Neuron (in vitro differentiated cells): ENCODE measurements at regions not wholly inside any gene's neighbourhood (a gene's known extent, or its start where the extent isn't known, plus 50 kb on each side); places are given as distances from the start of the nearest gene placed in this dataset.

Experiments
- H2AFZ ChIP-seq: one replicate; pipeline ENCODE4 v1.6.1; 2013; ENCODE audit warnings: low read depth, mild to moderate bottlenecking, inconsistent platforms, low read length, moderate library complexity
- H3K27me3 ChIP-seq: one replicate; pipeline ENCODE4 v1.6.1; 2013; ENCODE audit warnings: low read length; ENCODE audit not compliant: insufficient read depth
- H3K36me3 ChIP-seq: one replicate; pipeline ENCODE4 v1.6.1; 2013; ENCODE audit warnings: low read length; ENCODE audit not compliant: insufficient read depth
- H3K4me1 ChIP-seq: one replicate; pipeline ENCODE4 v1.6.1; 2013; ENCODE audit warnings: low read length; ENCODE audit not compliant: insufficient read depth
- H3K4me3 ChIP-seq: 2 replicates; pipeline ENCODE4 v1.5.1; 2013; ENCODE audit warnings: mild to moderate bottlenecking, low read length, moderate library complexity
- H3K9me3 ChIP-seq: one replicate; pipeline ENCODE4 v1.6.1; 2013; ENCODE audit warnings: low read length

DNA sequence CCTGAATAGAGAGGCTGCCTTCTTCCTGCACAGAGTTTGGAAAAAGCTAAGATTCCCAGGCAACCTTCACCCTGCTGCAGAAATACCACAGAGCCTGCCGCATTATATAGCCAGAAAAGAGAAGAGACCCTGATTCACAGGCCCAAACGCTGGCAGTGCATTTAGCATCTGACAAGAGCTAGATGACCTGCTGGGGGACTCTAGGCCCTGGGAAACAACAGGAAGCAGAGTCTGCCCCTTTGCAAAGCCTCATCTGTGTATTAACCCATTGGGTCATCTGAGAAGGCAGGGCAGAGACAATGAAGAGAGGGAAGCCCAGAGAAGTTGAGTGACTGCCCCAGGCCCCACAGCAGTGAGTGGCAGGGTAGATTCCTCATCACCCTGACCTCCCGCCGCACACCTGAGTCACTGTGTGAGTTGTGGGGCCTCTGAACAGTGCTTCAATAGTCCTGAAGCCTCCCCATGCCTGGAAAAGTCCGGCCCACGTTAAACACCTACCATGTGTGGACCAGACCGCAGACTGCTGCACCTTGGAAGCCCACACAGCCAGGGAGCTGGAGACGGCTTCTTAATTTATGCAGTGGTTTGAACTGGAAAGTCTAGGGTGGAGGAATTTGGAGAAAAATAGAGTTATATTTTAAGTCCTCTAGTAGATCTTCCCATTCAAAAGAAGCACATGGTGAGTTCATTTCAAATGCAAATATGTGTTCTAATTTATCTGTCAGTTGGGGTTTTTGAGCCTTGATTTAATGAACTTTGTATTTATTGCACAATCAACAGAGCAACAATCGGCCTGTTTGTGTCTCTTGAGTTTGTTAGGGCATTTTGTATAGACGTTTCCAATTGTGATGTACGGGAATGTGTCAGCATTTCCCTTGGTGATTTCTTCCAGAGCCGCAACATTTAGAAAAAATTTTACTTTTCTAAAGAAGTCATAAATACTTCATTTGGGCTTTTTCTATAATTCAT, 80.4 kb upstream of the GPR26 start:
- peaks cover 2% of the 10 kb centered on the region for H3K27me3 ChIP-seq

DNA sequence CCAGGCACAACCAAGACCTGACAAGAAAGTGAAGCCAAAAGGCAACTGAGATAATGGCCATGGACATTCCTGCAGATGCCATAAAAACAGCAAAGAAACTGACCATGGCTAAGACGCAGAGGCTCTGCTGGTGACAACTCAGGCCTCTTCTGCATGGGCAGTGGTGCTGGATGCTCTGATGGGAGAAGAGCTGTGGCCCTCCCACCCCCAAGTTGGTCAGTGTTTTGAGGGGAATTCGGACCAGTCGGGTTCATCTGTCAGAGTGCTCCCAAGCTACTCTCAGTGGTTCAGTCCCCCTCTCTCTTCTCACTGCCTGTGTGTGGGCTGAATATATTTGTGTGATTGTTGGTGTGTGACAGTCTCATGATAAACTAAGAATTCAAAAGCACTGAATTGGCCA, 79.0 kb upstream of the GPR26 start:
- H3K9me3 ChIP-seq, result no peaks in the 10 kb centered on the region
- no peak overlapping the region for H3K4me3 ChIP-seq
- H3K4me1 ChIP-seq, result no peaks in the 10 kb centered on the region
- peaks cover 2% of the 10 kb centered on the region for H3K27me3 ChIP-seq
- H2AFZ ChIP-seq, result no peak overlapping the region
- no peaks in the 10 kb centered on the region for H3K36me3 ChIP-seq

More for the DNA sequence above, 80.4 kb upstream of the GPR26 start:
- no peak overlapping the region for H2AFZ ChIP-seq
- no peaks in the 10 kb centered on the region for H3K4me1 ChIP-seq
- no peak overlapping the region for H3K4me3 ChIP-seq
- no peaks in the 10 kb centered on the region for H3K9me3 ChIP-seq
- H3K36me3 ChIP-seq, result no peaks in the 10 kb centered on the region

DNA sequence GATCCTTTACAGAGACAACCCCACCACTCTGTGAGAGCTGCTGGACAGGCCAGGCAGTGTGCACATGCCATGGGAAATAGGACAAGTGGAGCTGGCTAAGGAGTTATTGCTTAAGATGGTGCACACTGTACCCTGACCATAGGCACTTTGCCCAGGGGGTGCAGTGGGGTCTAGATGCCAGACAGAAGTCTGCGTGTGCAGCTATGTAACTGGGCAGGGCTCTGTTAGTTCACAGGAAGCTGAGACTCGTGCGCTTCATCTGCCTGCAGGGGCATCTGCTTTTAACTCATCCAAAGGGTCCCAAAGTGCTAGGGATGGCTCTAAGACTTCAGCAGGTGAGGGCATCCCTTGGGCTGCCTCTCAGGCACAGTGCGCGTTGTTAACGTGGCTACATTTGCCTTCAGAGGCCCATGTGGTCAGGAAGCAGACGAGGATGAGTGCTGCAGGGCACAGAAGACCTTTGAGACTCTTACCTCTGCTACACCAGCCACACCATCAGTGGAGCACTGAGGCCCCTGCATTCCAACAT, 77.7 kb upstream of the GPR26 start:
- Histone ChIP-seq H3K36me3 (no peaks in the 10 kb centered on the region), H3K4me3 (no peak overlapping the region), H3K4me1 (no peaks in the 10 kb centered on the region), H3K9me3 (no peaks in the 10 kb centered on the region), H2AFZ (no peak overlapping the region), H3K27me3 (peaks cover 2% of the 10 kb centered on the region)

DNA sequence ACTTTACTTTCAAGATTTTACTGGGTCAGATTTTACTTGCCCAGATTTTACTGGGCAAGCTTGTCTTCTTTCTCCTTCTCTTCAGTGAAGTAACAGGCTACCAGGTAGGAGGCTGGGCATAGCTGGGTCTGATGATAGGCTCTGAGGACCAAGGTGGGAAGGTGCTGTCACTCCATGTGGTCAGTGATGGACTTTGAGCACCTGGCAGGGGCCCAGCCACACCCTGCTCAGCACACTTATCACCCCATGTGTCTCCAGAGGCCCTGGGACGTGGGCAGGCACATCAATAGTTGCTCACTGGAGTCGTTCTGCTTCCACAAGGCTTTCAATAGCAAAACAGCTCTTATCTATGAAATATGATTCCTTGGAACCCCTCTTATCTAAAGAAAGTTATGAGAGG, 70.5 kb upstream of the GPR26 start:
- Histone ChIP-seq H3K4me3 (no peak overlapping the region), H3K9me3 (no peaks in the 10 kb centered on the region), H3K36me3 (no peaks in the 10 kb centered on the region), H2AFZ (no peak overlapping the region), H3K4me1 (no peaks in the 10 kb centered on the region), H3K27me3 (no peaks in the 10 kb centered on the region)

DNA sequence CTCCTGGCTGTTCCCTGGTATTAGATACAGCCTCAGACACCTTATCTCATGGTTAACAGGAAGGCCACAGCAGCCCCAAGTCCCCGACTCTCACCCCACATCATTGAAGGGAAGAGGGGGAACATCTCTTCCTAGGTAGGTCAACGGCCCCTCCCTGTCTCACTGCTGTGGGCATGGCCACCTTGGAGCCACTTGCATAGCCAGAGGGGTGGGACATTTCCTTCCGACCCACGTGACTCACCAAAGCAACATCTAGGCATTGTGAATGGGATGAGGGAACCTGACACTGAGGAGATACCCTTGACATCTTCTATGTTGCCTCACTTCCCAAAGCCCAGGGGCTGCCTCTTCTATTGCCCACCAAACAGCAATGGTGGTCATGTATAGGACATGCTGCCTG, 68.5 kb upstream of the GPR26 start:
- no peaks in the 10 kb centered on the region for H3K27me3 ChIP-seq
- no peaks in the 10 kb centered on the region for H3K9me3 ChIP-seq
- no peaks in the 10 kb centered on the region for H3K36me3 ChIP-seq
- no peaks in the 10 kb centered on the region for H3K4me1 ChIP-seq
- H3K4me3 ChIP-seq, result no peak overlapping the region
- H2AFZ ChIP-seq, result no peak overlapping the region

DNA sequence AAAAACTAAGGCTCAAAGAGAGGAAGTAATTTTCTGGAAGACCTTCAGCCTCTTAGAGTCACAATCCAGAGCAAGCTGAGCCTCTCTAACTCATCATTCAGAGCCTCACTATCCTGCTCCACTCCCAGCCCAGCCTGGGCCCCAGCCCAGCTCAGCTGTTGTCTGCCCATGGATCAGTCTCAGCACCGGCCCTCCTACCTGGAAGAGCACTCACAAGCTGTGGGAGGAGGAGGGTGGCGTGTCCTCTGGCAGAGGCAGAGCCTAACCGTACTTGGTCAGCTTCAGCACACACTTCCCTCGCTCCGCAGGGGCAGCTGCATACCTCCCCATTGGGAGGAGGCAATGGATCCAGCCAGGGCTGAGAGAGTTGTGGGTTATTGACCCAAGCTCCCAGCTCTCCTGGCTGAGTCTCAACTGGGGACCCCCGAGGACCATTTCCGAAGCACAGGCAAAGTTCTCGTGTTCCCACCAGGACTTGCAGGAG, 66.7 kb upstream of the GPR26 start:
- Histone ChIP-seq H3K4me3 (no peak overlapping the region), H3K4me1 (no peaks in the 10 kb centered on the region), H3K36me3 (no peaks in the 10 kb centered on the region), H3K9me3 (no peaks in the 10 kb centered on the region), H3K27me3 (no peaks in the 10 kb centered on the region), H2AFZ (no peak overlapping the region)

DNA sequence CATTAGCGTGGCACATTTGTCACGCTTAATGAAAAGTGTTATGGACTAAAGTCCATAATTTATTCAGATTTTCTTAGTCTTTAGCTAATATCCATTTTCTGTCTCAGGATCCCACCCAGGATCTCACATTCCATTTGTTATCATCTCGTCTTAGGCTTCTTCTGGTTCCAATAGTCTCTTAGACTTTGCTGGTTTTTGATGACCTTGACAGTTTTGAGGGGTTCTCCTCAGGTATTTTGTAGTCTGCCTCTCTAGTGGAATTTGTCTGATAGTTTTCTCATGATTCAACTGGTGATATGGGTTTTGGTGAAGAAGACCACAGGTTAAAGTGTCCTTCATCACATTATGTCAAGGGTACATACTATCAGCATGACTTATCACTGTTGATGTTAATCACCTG, 66.0 kb upstream of the GPR26 start:
- Histone ChIP-seq H3K27me3 (no peaks in the 10 kb centered on the region), H3K4me1 (no peaks in the 10 kb centered on the region), H3K9me3 (no peaks in the 10 kb centered on the region), H2AFZ (no peak overlapping the region), H3K36me3 (no peaks in the 10 kb centered on the region), H3K4me3 (no peak overlapping the region)

DNA sequence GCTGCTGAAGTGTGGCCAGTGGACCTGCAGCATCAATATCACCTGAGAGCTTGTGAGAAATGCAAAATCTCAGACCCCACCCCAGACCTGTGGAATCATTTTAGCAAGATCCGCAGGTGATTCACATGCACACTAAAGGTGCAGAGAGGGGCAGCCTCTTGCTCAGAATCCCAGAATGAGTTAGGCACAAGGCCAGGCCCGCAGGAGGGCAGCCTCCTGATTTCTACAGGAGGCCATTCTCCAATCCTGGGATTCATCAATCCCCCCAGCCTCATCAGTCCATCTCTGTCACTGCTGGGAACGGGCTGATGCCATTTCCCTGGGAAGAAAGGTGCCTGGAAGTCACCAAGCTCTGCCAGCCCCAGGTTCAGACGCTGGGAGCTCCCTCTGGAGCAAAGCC, 63.0 kb upstream of the GPR26 start:
- H3K4me3 ChIP-seq, result no peak overlapping the region
- H3K4me1 ChIP-seq, result no peaks in the 10 kb centered on the region
- no peaks in the 10 kb centered on the region for H3K36me3 ChIP-seq
- no peaks in the 10 kb centered on the region for H3K9me3 ChIP-seq
- no peak overlapping the region for H2AFZ ChIP-seq
- no peaks in the 10 kb centered on the region for H3K27me3 ChIP-seq

DNA sequence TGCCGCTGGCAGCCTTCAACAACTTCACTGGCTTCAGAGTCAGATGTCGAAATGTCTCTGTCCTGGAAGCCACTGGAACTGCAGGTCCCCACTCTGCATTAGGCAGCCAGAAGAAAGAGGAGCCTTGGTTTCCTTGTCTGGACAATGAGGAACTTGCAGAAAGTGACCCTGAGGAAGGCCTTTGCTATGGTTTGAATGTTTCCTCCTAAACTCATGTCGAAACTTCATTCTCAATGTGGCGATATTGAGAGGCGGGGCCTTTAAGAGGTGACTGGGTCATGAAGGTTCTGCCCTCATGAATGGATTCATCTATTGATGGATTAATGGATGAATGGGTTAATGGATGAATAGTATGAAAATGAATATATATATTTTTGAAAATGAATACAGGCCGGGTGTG, 61.6 kb upstream of the GPR26 start:
- Histone ChIP-seq H3K9me3 (no peaks in the 10 kb centered on the region), H3K27me3 (no peaks in the 10 kb centered on the region), H3K4me1 (no peaks in the 10 kb centered on the region), H3K4me3 (no peak overlapping the region), H2AFZ (no peak overlapping the region), H3K36me3 (no peaks in the 10 kb centered on the region)

DNA sequence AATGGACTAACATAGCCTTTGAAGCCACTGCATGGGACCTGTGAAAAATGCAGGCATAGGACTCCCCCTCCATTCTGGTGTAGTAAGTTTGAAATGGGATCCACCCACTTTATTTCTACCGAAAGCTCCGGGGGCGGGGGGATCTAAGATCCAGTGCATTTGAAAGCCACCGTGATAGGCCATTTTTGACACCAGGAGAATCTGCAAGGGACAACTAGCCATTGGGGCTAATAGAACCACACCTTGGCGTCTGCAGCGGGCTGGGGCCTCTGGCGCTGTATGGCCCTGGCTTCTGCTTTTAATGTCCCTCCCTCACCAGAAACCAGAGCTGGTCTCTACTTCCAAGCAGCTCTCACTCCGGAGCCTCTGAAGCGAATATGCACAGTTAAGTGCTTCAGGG, 60.1 kb upstream of the GPR26 start:
- no peaks in the 10 kb centered on the region for H3K4me1 ChIP-seq
- no peak overlapping the region for H3K4me3 ChIP-seq
- H2AFZ ChIP-seq, result no peak overlapping the region
- no peaks in the 10 kb centered on the region for H3K36me3 ChIP-seq
- no peaks in the 10 kb centered on the region for H3K27me3 ChIP-seq
- H3K9me3 ChIP-seq, result no peaks in the 10 kb centered on the region

DNA sequence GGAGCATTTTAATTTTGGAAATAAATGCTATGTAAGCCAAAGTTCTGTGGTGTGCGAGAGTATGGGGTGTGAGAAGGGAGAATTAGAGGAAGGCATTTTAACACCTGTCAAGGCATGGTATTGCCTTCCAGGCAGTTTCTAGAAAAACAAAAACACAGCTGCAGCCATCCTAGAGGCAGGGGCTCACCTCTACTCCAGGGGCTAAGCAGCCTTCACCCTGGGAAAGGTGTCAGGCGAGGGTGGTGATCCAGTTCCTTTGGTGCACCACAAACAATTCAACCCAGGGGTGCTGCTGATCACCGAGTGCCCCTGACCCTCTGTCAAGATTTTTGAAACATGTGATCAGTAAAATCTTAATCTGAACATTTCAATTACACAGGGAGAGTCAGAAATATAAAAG, 59.2 kb upstream of the GPR26 start:
- Histone ChIP-seq H3K36me3 (no peaks in the 10 kb centered on the region), H3K9me3 (no peaks in the 10 kb centered on the region), H3K4me1 (no peaks in the 10 kb centered on the region), H3K4me3 (no peak overlapping the region), H2AFZ (no peak overlapping the region), H3K27me3 (no peaks in the 10 kb centered on the region)

DNA sequence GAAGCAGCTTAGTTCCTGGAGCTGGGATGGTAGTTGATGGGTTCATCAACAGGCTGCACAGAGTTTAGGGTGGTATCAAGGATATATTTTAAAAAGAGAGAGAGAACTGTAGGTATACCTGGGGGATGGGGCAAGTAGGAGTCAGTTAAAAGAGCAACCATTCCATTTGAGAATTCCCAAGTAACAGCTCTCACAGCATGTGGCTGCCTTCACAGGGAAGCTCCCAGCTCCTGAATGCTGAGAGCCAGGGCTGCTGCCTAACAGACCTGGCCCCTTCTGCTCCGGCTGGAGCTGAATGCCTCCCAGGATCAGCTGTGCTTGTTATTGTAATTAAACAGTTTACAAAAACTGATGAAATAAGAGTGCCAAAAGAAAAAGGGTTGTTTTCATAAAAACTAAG, 58.8 kb upstream of the GPR26 start:
- Histone ChIP-seq H2AFZ (no peak overlapping the region), H3K4me1 (no peaks in the 10 kb centered on the region), H3K4me3 (no peak overlapping the region), H3K9me3 (no peaks in the 10 kb centered on the region), H3K27me3 (no peaks in the 10 kb centered on the region), H3K36me3 (no peaks in the 10 kb centered on the region)

DNA sequence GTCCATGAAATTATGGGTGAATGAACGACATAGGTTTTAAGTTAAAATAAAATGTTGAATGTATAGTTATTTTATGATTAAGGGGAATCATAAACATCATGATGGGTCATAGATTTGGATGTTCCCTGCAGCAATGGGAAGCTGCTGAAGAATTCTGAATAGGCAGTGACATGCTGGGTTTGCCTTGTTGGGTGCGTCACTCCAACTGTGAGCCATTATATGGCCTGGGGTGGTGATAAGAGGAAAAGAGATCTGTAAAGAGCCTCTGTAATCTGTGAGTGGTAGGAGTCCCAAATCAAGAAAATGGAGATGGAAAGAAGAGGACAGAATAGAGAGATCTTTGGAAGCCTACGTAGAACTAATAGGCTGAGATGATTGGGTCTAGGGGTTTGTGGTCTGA, 58.1 kb upstream of the GPR26 start:
- Histone ChIP-seq H3K9me3 (no peaks in the 10 kb centered on the region), H3K36me3 (no peaks in the 10 kb centered on the region), H3K4me1 (no peaks in the 10 kb centered on the region), H3K27me3 (no peaks in the 10 kb centered on the region), H2AFZ (no peak overlapping the region), H3K4me3 (no peak overlapping the region)
